ENCODE measurements at regions not wholly inside any gene's neighbourhood (a gene's known extent, or its start where the extent isn't known, plus 50 kb on each side); places are given as distances from the start of the nearest gene placed in this dataset.

GRCh38 chr5:35557748-35558147, 59.9 kb upstream of the SPEF2 start:
- TF ChIP-seq ATF3 (IDR thresholded peaks at IDR 0.05; ENCODE audit: insufficient read depth, low read depth, low read length) (no peak), CHD2 (IDR thresholded peaks at IDR 0.05; ENCODE audit: low read length) (no peak), HDAC2 (IDR thresholded peaks at IDR 0.05; ENCODE audit: borderline replicate concordance in 1 of 2, low read depth in 2 of 2, low read length in 2 of 2) (no peak), EZH2 (IDR thresholded peaks at IDR 0.05; ENCODE audit: low read depth, low read length, severe bottlenecking) (no peak), YY1 (IDR thresholded peaks at IDR 0.05; ENCODE audit: low read depth, low read length) (no peak), CTCF (IDR thresholded peaks at IDR 0.05; ENCODE audit: control extremely low read depth in 1 of 3, insufficient read depth in 1 of 3, low read depth in 1 of 3, low read length in 3 of 3) (no peak)

Measured in H1 (cell line).